ENCODE measurements at regions not wholly inside any gene's neighbourhood (a gene's known extent, or its start where the extent isn't known, plus 50 kb on each side); places are given as distances from the start of the nearest gene placed in this dataset.

- no peak for DNase-seq (ENCODE audit: low spot score)
Observed at GRCh38 chr5:30098940-30099339, 1094.5 kb upstream of the CDH6 start.

- no peak for DNase-seq (ENCODE audit: low spot score)
Observed at GRCh38 chr5:30092548-30092947, 1100.9 kb upstream of the CDH6 start.

GRCh38 chr5:30069441-30070263 is 1123.8 kb upstream of the CDH6 start:
- DNase-seq (ENCODE audit: low spot score), result no peak

- no peak for DNase-seq (ENCODE audit: low spot score)
Observed at GRCh38 chr5:30063503-30063902, 1130.0 kb upstream of the CDH6 start.

DNA sequence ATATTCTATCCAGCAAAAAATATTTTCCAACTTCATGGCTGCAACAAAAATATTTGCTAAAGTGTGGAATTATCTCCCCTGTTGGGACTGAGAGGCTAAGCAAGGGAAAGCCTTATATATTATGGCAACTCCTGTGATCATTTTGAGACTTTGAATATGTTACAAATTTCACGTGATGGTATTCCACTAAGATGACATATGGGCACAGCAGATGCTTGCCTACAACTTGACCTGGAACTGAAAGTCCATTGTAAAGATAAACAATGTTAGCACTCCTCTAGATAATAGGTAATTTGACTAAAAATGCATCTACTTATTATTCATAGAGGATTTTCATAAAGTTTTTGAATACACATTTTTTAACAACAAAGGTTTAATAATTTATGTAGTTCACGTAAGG is 1141.5 kb upstream of the CDH6 start:
- DNase-seq (ENCODE audit: low spot score), result no peak

- DNase-seq (ENCODE audit: low spot score), result no peak
Observed at GRCh38 chr5:30050056-30050815, 1143.2 kb upstream of the CDH6 start.

DNA sequence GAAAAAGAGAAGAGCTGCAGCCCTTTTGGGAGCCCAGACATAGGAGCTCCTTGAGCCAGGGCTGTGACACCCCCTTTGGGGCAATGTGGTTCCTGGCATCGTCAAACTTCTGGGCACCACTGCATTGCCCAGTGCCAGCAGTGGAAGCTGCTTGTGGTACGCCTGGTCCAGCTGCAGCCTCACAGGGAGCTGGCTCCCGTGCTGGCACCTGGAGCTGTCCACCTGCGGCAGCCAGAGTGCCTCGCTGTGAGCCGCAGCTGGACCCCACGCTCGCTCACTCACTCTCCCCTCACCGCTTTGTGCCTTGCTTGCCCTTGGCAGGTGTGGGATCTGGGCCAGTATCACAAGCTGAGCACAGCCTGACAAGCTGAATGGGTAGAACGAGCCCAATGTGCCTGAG is 1150.8 kb upstream of the CDH6 start:
- no peak for DNase-seq (ENCODE audit: low spot score)

DNA sequence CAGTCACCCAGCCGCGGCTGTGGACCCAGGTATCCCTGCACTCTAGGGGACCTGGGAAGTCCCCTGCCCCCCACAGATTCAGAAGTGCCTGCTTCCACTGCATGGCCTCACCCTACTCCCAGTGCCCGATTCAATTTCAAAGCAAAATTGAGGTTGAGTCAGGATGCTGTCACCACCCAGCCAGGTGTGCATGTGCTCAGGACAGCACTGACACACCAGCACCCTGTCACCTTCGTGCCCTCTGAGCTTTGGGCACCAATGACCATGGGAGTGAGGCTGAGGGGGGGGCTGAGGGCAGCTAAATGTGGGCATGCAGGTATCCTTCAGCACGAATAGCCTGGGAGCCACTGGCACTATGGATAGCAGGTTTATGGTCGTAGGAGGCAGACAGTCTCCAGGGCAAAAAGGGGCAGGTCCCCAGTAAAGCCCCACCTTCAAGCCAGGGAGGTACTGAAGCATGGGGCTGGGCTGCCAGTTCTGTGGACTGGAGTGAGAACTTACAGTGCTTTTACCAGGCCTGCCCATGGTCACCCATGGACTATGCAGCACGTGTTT is 1151.6 kb upstream of the CDH6 start:
- no peak for DNase-seq (ENCODE audit: low spot score)

- no peak for DNase-seq (ENCODE audit: low spot score)
Observed at GRCh38 chr5:30041291-30041690, 1152.2 kb upstream of the CDH6 start.

DNA sequence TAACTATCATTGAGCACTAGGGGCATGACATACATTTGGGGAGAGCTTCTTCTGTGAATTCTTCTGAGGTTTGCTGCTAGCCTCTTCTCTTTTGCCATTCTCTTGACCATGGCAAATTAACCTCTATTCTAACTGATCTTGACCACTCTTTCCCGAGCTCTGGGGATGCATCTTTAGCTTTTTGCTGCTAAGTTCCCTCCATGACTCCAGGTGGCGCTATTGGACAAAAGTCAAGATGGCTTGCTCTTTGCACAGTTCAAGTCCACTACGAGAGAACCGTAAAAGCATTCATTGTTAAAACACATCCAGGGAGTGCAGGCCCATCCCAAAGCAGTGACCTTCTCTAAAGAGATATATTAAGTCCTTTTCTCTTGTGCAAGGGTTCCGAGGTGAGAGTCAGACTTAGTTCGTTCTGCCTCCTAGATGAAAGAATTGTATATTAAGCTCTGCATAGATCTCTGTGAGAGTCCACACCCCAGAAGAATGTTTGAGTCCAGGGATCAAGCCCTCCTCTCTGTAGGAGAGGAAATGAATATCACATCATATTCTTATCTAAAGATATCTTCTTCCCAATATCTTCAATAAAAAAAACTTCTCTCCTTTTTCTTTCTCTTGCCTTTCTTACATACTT is 1152.9 kb upstream of the CDH6 start:
- DNase-seq (ENCODE audit: low spot score), result peak; percentile 81

- no peak for DNase-seq (ENCODE audit: low spot score)
Observed at GRCh38 chr5:30039379-30039778, 1154.1 kb upstream of the CDH6 start.

DNA sequence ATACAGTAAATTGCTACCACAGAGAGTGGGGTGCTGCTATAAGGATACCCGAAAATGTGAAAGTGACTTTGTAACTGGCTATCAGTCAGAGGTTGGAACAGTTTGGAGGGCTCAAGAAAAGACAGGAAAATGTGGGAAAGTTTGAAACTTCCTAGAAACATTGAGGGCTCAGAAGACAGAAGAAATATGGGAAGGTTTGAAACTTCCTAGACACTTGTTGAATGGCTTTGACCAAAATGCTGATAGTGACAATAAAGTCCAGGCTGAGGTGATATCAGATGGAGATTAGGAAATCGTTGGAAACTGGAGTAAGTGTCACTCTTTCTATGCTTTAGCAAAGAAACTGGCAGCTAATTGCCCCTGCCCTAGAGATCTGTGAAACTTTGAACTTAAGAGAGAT is 1158.6 kb upstream of the CDH6 start:
- no peak for DNase-seq (ENCODE audit: low spot score)

- no peak for DNase-seq (ENCODE audit: low spot score)
Observed at GRCh38 chr5:30030101-30030500, 1163.4 kb upstream of the CDH6 start.

- no peak for DNase-seq (ENCODE audit: low spot score)
Observed at GRCh38 chr5:30001826-30002225, 1191.7 kb upstream of the CDH6 start.

DNA sequence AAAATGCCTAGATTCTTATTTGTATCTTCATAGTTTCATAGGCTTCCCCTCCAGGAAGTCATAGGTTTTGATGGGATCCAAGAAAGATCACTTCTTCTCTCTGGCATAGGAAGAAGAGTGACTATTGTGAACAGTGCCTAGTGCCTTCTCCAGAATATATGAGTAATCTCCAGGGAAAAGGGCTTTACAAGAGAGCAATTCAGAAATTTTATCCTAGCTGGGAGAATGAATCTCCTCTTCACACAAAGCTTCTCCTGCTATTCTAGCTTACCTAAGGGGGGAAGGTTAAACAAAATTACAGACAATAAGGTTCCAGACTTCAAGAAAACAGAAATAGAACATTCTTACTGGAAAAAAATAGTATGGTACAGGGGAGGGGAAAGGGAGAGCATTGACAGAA is 1193.3 kb upstream of the CDH6 start:
- no peak for DNase-seq (ENCODE audit: low spot score)

- DNase-seq (ENCODE audit: low spot score), result no peak
Observed at GRCh38 chr5:29995154-29995553, 1198.3 kb upstream of the CDH6 start.

- no peak for DNase-seq (ENCODE audit: low spot score)
Observed at GRCh38 chr5:29994519-29994918, 1199.0 kb upstream of the CDH6 start.

DNA sequence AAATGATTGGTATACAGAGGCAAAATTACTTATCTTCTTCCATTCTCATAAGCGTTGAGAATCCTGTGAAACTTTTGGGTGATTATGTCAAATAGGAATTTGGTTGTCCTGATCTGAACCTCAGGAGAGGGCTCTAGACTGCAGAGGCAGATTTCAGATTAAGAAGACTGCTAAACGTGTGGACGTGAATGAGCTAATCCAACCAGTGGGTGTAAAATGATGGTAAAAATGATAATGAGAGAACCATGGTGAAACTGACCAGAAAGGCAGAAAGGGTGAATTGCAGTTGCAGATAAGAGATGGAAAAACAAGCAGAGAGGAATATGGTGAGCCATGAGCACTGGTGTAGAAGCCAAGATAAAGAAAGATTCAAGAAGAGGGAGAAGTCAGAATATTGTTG is 1200.2 kb upstream of the CDH6 start:
- DNase-seq (ENCODE audit: low spot score), result no peak

GRCh38 chr5:29992248-29992647 is 1201.2 kb upstream of the CDH6 start:
- no peak for DNase-seq (ENCODE audit: low spot score)

DNA sequence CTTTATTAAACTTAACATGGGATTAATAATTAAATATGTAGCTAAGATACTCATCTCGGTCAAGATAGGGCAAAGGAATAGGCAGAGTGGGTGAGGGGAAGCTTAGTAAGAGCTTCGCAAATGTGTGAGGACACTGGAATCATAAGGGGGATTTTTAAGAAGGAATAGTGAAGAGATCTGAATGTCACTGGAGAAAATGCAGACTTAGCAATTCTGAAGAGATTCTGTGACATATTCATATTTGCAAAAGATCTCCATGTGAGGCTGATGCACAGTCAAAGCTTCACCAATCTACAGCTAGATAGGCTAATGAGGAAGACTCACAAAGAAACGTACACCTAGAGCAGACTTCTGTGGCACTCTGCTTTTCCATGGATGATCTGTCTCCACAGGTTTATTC is 1202.8 kb upstream of the CDH6 start:
- no peak for DNase-seq (ENCODE audit: low spot score)

GRCh38 chr5:29984156-29984540 is 1209.3 kb upstream of the CDH6 start:
- DNase-seq (ENCODE audit: low spot score), result no peak

- DNase-seq (ENCODE audit: low spot score), result no peak
Observed at GRCh38 chr5:29983528-29984155, 1209.8 kb upstream of the CDH6 start.

All from SK-N-DZ (cell line).